ENCODE measurements at regions not wholly inside any gene's neighbourhood (a gene's known extent, or its start where the extent isn't known, plus 50 kb on each side); places are given as distances from the start of the nearest gene placed in this dataset.

DNA sequence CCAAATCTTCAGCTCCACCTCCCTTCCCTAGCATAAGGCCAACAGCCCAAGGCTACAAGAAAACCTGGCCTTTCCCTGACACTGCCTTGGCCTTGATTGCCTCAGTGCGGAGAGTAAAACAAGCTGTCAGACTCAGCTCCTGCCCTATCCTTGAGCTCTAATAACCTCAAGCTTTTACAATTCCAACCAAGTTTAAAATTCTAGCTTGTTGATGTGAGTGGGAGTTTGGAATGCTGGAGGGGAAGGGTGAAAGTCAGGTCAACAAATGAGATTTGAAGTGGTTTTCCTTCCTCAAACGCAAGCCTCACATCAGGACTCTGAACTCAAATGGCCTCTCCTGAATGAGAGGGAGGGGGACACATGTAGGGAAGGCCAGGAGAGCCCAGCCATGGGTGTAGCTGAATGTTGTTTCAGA, 197.0 kb upstream of the VLDLR start:
- TF ChIP-seq, protein P1, sequence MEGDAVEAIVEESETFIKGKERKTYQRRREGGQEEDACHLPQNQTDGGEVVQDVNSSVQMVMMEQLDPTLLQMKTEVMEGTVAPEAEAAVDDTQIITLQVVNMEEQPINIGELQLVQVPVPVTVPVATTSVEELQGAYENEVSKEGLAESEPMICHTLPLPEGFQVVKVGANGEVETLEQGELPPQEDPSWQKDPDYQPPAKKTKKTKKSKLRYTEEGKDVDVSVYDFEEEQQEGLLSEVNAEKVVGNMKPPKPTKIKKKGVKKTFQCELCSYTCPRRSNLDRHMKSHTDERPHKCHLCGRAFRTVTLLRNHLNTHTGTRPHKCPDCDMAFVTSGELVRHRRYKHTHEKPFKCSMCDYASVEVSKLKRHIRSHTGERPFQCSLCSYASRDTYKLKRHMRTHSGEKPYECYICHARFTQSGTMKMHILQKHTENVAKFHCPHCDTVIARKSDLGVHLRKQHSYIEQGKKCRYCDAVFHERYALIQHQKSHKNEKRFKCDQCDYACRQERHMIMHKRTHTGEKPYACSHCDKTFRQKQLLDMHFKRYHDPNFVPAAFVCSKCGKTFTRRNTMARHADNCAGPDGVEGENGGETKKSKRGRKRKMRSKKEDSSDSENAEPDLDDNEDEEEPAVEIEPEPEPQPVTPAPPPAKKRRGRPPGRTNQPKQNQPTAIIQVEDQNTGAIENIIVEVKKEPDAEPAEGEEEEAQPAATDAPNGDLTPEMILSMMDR (IDR thresholded peaks at IDR 0.05), result no peak
- TF ChIP-seq POLR2A (IDR thresholded peaks at IDR 0.05), result no peak

All from body of pancreas (tissue), 4 donors.